Suppressor macrophage treated with lipopolysaccharide for 4 hours (primary cell): ENCODE measurements at regions not wholly inside any gene's neighbourhood (a gene's known extent, or its start where the extent isn't known, plus 50 kb on each side); places are given as distances from the start of the nearest gene placed in this dataset.
A peak's percentile ranks its signal among the peaks of the same experiment; 100 is the strongest.

ENCODE experiments used
- DNase-seq: peaks from one replicate; pipeline ENCODE4 v3.0.0-alpha.2; 2020

DNA sequence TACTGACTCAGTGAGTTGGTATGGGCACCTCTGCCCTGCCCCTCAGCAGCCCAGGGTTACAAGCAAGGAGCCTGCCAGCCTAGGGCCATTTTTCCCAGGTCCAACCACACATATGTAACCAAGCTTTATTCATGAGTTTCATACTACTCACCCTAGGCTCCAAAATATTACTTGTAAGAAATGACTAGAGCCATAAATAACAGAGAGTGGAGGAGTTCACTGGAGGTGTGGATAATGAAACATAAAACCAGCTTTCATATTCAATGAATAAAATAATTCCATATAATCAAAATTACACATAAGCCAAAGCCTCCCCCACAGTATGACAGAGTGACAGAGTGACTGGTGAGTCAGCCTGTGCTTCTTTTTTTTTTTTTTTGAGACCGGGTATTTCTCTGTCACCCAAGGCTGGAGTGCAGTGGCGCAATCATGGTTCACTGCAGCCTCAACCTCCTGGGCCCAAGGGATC lies 229.8 kb upstream of the SASH1 start:
- DNase-seq = peak; percentile 28

- no peak for DNase-seq
These were observed 226.6 kb upstream of the SASH1 start for GRCh38 chr6:148116001-148116400.

- DNase-seq = no peak
These were observed 224.4 kb upstream of the SASH1 start for GRCh38 chr6:148118244-148118643.

DNA sequence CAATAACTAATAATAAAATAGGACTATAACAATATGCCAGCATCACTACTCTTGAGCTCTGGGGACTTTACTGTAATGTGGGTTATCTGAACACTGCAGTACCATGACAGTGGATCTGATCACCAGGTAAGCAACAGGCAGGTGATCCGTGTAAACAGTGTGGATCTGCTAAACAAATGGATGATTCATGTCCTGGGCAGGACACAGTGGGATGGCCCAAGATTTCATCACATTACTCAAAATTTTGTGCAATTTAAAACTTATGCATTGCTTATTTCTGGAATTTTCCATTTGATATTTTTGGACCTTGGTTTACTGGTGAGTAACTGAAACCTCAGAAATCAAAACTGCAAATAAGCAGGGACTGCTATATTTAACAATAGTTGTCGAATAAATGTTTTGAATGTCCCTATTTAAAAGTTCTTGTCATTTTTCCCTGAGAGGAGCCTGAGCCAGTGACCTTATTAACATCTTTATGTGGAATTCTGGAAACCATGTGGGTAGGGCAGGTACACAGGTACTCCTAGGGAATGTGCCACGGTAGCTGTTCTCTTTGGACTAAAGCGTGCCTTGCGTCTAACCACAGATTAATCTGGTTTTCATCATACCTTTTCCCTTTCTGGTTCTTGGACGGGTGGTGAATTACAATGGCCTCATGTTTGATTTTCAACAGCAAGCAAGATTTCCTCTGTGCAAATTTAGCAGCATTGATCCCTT lies 214.5 kb upstream of the SASH1 start:
- no peak for DNase-seq

DNA sequence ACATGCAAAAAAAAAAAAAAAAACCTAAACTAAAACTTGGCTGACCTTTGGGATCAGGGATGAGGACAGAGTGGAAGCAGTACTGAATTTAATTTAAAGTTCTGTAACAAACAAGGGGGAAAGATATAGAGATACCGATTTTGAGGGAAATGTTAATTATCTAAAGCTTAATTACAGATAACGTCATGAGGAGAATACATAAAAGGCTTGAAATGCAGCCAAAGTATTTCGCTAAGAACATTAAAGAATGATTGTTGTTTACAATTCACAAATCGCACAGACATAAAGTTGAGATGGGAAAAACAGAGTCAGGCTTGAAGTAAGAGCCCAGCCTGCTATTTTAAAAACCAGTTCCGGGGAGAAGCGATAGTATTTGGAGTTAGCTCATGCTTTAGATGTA lies 208.0 kb upstream of the SASH1 start:
- no peak for DNase-seq

GRCh38 chr6:148136586-148136985 lies 206.1 kb upstream of the SASH1 start:
- DNase-seq = no peak

DNA sequence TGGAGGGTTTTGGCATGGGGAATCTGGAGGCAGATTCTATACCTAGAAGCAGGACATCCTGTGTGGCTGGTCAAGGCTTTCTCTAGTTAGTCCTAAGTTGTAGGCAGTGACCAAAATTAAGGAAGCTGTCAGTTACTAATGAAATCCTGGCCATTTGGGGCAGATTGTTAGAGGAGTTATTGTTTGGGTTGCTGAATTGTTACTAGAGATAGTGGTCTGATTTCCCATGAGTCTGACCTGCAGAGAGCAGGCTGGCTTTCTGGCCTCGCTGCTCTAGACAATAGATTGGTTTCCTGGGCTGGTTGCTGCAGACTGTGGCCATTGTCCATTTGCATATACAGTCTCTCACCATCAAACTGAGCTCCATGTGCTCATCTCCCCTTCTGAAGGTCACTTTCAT lies 205.0 kb upstream of the SASH1 start:
- no peak for DNase-seq

DNA sequence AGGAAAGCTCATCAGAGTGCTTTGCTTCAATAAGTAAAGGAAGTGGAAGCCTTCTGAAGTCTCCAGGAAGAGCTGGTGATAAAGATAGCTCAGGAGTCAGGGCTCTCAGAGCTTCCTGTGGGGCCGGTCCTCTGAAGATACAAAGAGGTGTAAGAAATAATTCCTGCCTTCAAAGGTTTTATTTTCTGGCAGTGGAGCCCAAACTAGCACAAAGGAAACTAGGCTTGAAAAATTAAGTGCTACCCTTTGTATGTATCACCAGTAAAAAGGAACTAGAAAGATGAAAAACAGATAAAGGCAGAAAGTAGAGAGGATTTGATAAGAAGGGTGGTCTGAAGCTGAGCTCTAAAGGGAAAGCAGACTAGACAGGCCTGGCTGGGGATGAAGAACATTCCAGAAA lies 204.1 kb upstream of the SASH1 start:
- no peak for DNase-seq

DNA sequence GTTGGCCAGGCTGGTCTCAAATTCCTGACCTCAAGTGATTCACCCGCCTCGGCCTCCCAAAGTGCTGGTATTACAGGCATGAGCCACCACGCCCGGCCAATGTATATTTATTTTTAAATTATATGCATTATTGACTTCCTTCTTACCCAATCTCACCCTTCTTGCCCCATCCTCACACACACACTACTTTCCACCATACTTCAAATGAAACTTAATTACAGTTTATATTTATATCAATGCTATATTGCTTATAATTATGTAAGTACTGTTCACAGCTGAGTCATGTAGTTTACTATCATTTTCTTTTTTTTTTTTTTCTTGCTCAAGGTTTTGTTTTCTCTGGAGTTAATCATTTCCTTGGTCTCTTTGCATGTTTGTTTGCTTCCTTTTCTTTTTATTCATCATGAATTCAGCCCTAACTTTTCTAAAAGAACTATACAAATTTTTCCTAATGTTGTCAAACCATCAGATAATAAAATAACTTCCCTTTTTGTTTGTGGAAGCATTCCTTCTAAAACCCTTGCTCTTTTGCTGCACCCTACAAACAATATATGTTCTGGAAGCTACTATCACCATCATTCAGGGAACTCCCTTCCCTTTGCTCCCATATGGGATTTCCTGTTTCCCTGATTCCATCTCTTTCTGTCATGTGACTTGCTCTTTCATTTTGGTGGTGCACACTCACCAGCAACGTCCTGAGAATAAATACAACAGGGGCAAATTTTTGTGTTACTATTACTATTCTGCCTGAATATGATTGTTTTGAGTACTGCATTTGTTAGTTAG lies 201.7 kb upstream of the SASH1 start:
- DNase-seq = no peak

GRCh38 chr6:148142821-148143220 lies 199.8 kb upstream of the SASH1 start:
- no peak for DNase-seq

DNA sequence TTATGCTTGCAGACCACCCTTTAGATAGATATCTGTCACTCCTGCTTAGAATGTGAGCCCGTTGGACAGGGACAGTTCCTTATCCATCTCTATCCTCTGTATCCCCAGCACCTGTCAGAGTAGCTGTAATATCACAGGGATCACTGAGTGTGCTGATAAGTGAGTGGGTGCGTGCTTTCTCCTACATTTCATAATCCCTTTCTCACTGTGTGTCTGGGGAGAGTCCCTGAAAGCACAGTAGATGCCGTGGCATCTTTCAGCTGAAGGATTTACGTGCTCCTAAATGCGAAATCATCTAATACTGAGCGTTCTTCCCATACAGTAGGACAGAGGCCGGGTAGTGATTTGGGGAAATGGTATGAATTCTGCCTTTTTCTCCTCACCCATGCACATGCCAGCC lies 198.9 kb upstream of the SASH1 start:
- no peak for DNase-seq

DNA sequence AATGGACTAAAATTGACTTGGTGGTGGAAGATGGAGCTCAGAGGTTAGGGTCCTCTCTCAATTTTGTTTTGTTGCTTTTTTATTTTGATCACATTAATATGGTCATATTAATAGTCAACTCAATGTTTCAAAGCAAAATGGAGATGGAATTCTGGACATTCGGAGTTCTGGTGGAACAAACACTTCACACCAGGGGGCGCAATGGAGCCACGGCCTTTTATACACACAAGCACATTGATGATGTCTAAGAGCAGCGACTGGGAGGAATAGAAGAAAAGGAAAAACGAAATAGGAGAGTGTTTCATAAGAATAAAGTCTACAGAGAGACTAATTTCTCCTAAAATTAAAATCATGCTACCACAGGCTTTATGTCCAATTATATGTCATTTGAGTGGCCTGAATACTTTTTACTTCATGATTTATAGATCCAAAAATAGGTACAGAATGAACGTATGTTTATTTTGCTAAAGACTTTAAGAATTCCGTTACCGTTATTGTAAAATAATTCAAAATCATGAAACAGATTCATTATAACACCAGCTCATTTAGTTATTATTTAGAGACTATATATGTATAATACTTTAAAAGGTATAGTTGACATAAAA lies 197.6 kb upstream of the SASH1 start:
- peak; percentile 76 for DNase-seq

- no peak for DNase-seq
These were observed 195.7 kb upstream of the SASH1 start for GRCh38 chr6:148146717-148147462.

GRCh38 chr6:148147463-148147830 lies 195.2 kb upstream of the SASH1 start:
- no peak for DNase-seq

GRCh38 chr6:148151896-148152643 lies 190.6 kb upstream of the SASH1 start:
- DNase-seq = no peak

DNA sequence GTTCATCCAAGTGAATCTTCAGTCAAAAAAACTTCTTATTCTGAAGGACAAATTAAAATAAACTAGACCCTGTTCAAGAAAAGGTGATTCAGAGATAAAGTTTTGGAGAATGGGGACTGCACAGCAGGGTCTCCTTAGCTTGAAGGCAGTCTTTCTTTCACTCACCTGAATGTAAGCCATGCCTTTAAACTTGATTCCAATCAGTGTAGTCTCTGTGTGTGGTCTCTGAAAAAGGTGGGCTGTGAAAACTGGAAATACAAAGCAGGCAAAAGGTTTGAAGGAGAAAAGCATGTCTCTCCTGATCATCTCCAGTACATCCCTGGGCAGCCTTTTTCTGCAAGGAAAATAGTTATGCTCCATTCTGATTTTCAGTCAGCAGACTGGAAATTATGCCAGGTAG lies 188.0 kb upstream of the SASH1 start:
- no peak for DNase-seq

DNA sequence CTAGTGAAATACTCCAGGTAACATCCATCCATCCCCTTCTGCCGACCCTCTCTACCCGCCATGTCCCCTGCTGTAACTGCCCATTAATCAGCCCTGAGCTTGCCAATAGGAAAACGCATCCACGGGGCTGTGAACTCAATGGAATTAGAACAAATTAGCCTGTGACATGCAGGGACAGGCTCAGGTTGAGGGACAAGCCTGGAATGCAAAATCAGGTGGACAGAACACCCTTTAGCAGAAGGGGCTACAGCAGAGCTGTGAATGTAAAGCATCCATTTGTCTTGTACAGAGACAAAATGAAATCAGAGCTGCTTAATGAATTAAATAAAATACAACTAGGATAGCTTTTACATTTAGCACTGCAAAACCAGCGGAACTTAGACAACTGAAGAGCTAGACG lies 187.3 kb upstream of the SASH1 start:
- DNase-seq = no peak

DNA sequence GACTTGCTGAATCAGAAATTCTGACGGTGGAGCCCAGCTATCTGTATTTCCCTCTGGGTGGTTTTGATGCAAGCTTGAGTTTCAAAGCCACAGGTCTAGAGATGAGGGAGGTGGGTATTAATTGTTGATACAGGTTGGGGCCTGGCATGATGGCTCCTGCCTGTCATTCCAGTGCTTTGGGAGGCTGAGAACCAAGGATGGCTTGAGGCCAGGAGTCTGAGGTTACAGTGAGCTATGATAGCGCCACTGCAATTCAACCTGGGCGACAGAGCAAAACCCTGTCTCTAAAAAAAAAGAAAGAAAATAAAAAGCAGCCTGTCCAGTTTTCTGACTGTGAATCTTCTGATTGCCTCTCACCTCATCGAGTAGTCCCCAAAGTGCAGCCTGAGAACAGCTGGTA lies 184.8 kb upstream of the SASH1 start:
- no peak for DNase-seq

- DNase-seq = no peak
These were observed 178.0 kb upstream of the SASH1 start for GRCh38 chr6:148164645-148165044.

- peak; percentile 53 for DNase-seq
These were observed 176.2 kb upstream of the SASH1 start for GRCh38 chr6:148166339-148166968.

DNA sequence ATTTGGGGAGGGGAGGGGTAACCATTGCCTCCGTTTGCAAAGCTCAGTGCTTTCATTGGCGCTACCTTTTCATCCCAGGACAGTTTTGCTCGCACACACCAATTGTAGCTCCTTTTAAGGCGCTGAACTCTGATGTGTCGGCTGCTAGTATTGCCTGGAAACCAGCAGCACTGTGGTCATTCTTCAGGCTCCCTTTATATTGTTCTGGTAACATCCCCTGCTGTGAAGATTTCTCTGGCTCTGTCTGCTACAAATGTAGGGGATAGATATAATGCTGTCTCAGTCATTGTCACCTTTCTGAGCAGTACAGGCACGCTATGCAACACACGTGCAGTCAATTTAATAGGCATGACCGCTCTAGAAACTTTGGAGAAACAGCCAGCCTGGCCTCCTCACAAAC lies 172.9 kb upstream of the SASH1 start:
- no peak for DNase-seq

DNA sequence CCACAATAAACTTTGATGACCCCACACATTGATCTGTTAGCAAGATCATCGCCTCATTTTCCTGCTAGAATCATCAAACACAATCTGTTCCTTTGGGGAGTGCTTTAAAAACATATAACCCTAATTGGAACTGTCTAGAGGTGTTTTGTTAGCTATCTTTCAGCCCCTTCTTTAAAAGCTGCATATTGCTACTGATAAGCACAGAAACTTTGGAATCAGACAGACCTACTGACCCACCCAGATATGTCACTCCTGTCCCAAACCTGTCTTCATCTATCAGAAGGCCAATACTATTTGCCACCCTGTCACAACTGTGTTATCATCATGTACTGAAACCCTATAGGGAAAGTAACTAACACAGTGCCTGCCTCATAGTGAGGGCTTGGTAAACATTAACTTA lies 172.4 kb upstream of the SASH1 start:
- no peak for DNase-seq
